ENCODE measurements at regions not wholly inside any gene's neighbourhood (a gene's known extent, or its start where the extent isn't known, plus 50 kb on each side); places are given as distances from the start of the nearest gene placed in this dataset.

DNA sequence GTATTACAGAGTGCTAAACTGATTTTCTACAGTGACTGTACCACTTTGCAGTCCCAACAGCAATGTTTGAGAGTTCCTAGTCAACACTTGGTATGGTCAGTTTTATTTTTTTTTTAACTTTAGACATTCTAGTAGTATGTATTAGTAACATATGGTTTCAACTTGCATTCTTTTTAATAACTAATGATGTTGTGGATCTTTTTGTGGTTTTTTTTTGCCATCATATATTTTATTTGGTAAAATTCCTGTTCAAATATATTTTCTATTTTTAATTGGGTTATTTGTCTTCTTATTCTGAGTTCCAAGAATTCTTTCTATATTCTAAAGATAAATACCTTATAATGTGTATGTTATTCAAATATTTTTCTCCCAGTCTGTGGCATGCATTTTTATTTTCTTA lies 189.4 kb upstream of the ECI2 start:
- TF ChIP-seq ZFX (IDR thresholded peaks at IDR 0.05), result no peak
- TF ChIP-seq, protein P1, sequence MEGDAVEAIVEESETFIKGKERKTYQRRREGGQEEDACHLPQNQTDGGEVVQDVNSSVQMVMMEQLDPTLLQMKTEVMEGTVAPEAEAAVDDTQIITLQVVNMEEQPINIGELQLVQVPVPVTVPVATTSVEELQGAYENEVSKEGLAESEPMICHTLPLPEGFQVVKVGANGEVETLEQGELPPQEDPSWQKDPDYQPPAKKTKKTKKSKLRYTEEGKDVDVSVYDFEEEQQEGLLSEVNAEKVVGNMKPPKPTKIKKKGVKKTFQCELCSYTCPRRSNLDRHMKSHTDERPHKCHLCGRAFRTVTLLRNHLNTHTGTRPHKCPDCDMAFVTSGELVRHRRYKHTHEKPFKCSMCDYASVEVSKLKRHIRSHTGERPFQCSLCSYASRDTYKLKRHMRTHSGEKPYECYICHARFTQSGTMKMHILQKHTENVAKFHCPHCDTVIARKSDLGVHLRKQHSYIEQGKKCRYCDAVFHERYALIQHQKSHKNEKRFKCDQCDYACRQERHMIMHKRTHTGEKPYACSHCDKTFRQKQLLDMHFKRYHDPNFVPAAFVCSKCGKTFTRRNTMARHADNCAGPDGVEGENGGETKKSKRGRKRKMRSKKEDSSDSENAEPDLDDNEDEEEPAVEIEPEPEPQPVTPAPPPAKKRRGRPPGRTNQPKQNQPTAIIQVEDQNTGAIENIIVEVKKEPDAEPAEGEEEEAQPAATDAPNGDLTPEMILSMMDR (conservative IDR thresholded peaks at IDR 0.05), result no peak
- H3K27ac ChIP-seq, result no peak overlapping the region

GRCh38 chr6:4323322-4323721 lies 187.9 kb upstream of the ECI2 start:
- TF ChIP-seq, protein P1 (conservative IDR thresholded peaks at IDR 0.05), result no peak
- no peak for TF ChIP-seq ZFX (IDR thresholded peaks at IDR 0.05)
- peak overlapping the region; percentile 62; the same call in 1 of the 2 replicates for H3K27ac ChIP-seq

GRCh38 chr6:4322846-4323309 lies 187.5 kb upstream of the ECI2 start:
- H3K27ac ChIP-seq, result peak overlapping the region; percentile 62; the same call in 1 of the 2 replicates
- TF ChIP-seq, protein P1 (conservative IDR thresholded peaks at IDR 0.05), result no peak
- TF ChIP-seq ZFX (IDR thresholded peaks at IDR 0.05), result no peak

DNA sequence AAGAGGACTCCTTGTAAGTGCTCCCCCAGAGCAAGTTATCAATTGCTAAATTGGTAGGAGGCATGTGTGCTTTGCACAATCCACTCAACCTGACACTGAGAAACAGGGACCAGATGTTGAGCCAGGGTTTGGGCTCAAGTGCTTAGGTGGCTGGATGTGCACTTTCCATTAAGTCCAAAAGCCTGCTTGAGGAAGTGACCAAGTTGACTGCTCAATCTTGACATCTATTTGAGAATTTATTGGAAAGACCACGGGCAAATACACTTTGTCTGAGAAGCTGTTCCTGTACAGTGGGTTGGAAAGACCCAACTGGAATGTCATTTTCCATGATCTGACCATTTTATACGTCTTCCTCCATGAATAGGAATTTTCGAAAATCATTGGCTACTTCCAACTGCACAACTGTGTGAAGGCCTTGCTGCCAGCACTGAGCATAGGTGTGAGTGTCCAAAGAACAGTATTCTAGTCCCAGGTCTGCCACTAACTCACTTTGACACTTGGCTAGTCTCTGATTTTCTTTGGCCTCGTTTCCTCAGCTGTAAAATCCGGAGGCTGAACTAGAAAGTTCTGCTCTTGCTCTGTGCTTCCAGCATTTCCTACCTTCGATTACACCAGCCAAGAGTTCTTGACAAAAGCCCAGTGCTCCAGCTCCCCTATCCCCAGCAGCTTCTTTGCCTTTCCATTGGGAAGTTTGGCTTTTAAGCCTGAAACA lies 186.9 kb upstream of the ECI2 start:
- peak overlapping the region; percentile 62; the same call in 1 of the 2 replicates for H3K27ac ChIP-seq
- TF ChIP-seq, protein P1 (conservative IDR thresholded peaks at IDR 0.05), result no peak
- no peak for TF ChIP-seq ZFX (IDR thresholded peaks at IDR 0.05)

DNA sequence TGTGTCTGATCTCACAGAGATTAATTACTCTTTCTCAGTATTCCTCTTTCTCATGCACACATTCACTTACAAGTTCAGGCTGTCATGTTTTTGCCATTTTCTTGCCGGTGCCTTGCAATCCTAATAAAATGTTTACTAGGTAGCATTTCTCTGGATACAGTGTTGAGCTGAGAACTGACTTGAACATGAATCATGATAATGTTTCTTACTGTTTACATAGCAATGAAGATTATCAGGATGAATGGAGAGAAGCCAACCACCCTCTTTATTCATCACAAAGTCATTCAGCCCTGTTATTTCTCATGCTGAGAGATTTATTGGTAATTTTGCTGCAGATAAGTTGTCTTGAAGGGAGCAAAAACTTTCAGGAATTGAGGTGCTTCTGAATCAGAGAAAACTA lies 185.5 kb upstream of the ECI2 start:
- TF ChIP-seq, protein P1 (conservative IDR thresholded peaks at IDR 0.05), result no peak
- TF ChIP-seq ZFX (IDR thresholded peaks at IDR 0.05), result no peak
- H3K27ac ChIP-seq, result no peak overlapping the region

DNA sequence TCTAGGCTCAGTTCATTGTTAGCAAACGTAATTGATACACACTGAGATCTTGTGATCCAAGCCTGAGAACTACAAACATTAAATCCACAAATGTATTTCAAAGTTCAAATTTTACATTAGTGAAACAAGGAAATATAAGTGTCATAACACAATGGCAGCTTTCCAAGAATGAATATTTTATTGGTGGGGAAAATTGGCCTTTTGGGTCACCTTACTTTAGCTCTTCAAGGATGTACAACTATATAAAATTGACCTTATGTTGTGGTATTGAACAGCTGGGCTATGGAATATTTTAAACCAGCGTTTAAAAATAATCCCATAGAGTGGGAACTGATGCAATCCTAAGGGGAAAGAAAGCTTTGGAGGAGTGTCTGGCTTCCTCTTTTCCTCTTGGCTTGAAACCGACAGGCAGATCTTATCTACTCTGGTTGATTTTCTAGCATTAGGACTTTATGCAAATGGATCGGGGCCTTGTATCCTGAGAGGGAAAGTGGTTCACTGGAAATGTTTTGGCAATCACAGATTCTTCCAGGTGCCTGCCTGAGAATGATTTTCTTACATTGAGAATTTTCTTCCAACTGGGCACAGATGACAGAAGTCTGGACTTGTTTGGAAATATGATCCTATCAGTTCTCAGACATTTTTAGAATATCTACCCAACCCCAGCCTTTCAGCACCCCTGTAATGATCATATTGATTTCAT lies 184.8 kb upstream of the ECI2 start:
- TF ChIP-seq, protein P1 (conservative IDR thresholded peaks at IDR 0.05), result no peak
- no peak for TF ChIP-seq ZFX (IDR thresholded peaks at IDR 0.05)
- H3K27ac ChIP-seq, result peak overlapping the region; percentile 86

GRCh38 chr6:4318321-4318720 lies 182.9 kb upstream of the ECI2 start:
- TF ChIP-seq, protein P1 (conservative IDR thresholded peaks at IDR 0.05), result no peak
- no peak for TF ChIP-seq ZFX (IDR thresholded peaks at IDR 0.05)
- no peak overlapping the region; the same call in 1 of the 2 replicates for H3K27ac ChIP-seq
